Activated CD4-positive, alpha-beta T cell treated with anti-CD3 and anti-CD28 coated beads, Interleukin-2, amount 10 ng/mL, durations not matched to agents 24 days and 14 days (primary cell): ENCODE measurements at regions not wholly inside any gene's neighbourhood (a gene's known extent, or its start where the extent isn't known, plus 50 kb on each side); places are given as distances from the start of the nearest gene placed in this dataset.
"Not testable (repeated sequence)": the region's sequence is repeated elsewhere in the genome, so short reads cannot be mapped to it uniquely, and the experiment has no call there.

Source experiments
- DNase-seq: peaks from one replicate; pipeline ENCODE4 v3.0.0; 2022
- H3K27ac Mint-ChIP-seq: one replicate; pipeline ENCODE4 v1.8.0; 2022; ENCODE audit warnings: mild to moderate bottlenecking, mixed read lengths
- H3K27me3 Mint-ChIP-seq: one replicate; pipeline ENCODE4 v1.8.0; 2022; ENCODE audit warnings: mixed read lengths
- H3K36me3 Mint-ChIP-seq: one replicate; pipeline ENCODE4 v1.8.0; 2022; ENCODE audit warnings: low read depth, mild to moderate bottlenecking, mixed read lengths
- H3K4me1 Mint-ChIP-seq: one replicate; pipeline ENCODE4 v1.8.0; 2021; ENCODE audit warnings: mixed read lengths
- H3K4me3 Mint-ChIP-seq: one replicate; pipeline ENCODE4 v1.8.0; 2022; ENCODE audit warnings: mild to moderate bottlenecking, moderate library complexity, mixed read lengths
- H3K9me3 Mint-ChIP-seq: one replicate; pipeline ENCODE4 v1.8.0; 2021; ENCODE audit warnings: mixed read lengths
- intact Hi-C: fragments of 100-400 bp; cut with micrococcal nuclease; formaldehyde crosslinking; loops from one replicate; pipeline ENCODE4 v1.15.1; 2023

GRCh38 chr2:193836424-193837006, 1641.8 kb upstream of the TMEFF2 start:
- H3K27ac Mint-ChIP-seq, H3K9me3 Mint-ChIP-seq, H3K4me3 Mint-ChIP-seq, H3K36me3 Mint-ChIP-seq, DNase-seq, H3K27me3 Mint-ChIP-seq, intact Hi-C loops, H3K4me1 Mint-ChIP-seq: not testable (repeated sequence)

GRCh38 chr2:193833895-193834294, 1639.2 kb upstream of the TMEFF2 start:
- H3K4me3 Mint-ChIP-seq, intact Hi-C loops, H3K4me1 Mint-ChIP-seq, H3K27me3 Mint-ChIP-seq, DNase-seq, H3K36me3 Mint-ChIP-seq, H3K27ac Mint-ChIP-seq, H3K9me3 Mint-ChIP-seq: not testable (repeated sequence)

DNA sequence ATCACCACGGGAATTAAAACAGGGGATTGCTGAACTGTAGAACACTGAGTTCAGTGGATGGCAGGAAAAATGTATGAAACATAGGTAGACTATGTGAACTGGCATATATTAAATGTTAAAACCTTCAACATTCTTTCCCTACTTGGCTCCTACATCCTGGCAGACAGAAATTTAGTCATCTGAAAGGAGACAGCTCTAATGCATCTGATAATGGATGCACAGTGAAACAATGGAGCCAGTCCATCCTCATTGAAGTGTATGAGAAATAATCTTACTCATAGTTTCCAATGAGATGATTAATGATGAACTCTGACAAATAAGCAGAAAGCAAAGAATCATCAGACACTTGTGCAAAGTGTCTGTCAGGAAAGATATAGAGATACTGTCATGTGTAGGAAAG, 1629.7 kb upstream of the TMEFF2 start:
- no peak for DNase-seq
- Mint-ChIP-seq H3K4me1 (no peaks in the 10 kb centered on the region), H3K9me3 (peaks cover 4% of the 10 kb centered on the region), H3K4me3 (no peak overlapping the region), H3K27me3 (no peaks in the 10 kb centered on the region), H3K27ac (no peak overlapping the region), H3K36me3 (no peaks in the 10 kb centered on the region)
- intact Hi-C loops = no loop called here

GRCh38 chr2:193818801-193819499, 1624.2 kb upstream of the TMEFF2 start:
- Mint-ChIP-seq H3K4me3 (no peak overlapping the region), H3K36me3 (no peaks in the 10 kb centered on the region), H3K9me3 (peaks cover 4% of the 10 kb centered on the region), H3K27ac (no peak overlapping the region), H3K4me1 (no peaks in the 10 kb centered on the region), H3K27me3 (no peaks in the 10 kb centered on the region)
- no peak for DNase-seq
- intact Hi-C loops = no loop called here

- Mint-ChIP-seq H3K9me3 (no peaks in the 10 kb centered on the region), H3K4me3 (no peak overlapping the region), H3K27me3 (no peaks in the 10 kb centered on the region), H3K36me3 (no peaks in the 10 kb centered on the region), H3K4me1 (no peaks in the 10 kb centered on the region), H3K27ac (no peak overlapping the region)
- intact Hi-C loops = no loop called here
- DNase-seq = no peak
These were observed 1621.3 kb upstream of the TMEFF2 start for GRCh38 chr2:193816008-193816407.

- Mint-ChIP-seq H3K27me3 (no peaks in the 10 kb centered on the region), H3K4me3 (no peak overlapping the region), H3K36me3 (no peaks in the 10 kb centered on the region), H3K27ac (no peak overlapping the region), H3K4me1 (no peaks in the 10 kb centered on the region), H3K9me3 (no peaks in the 10 kb centered on the region)
- no peak for DNase-seq
- intact Hi-C loops = no loop called here
These were observed 1615.8 kb upstream of the TMEFF2 start for GRCh38 chr2:193810533-193810932.

DNA sequence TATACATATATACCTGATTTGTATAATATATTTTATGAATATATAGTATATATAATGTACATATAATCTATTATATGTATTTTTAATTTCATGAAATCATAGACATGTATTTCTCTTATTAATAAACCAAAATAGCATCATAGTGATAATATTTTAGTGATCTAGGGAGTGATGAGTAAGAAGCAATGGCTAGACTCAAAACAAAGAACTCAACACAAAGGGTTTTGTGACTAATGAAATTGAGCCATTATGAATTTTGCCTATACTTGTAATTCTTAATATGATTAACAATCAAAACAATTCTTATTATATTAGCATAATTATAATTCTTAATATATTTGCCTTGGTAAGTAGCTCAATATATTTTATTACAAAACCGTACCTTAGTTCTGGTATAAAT, 1614.1 kb upstream of the TMEFF2 start:
- Mint-ChIP-seq H3K9me3 (no peaks in the 10 kb centered on the region), H3K4me3 (no peak overlapping the region), H3K4me1 (no peaks in the 10 kb centered on the region), H3K36me3 (no peaks in the 10 kb centered on the region), H3K27ac (no peak overlapping the region), H3K27me3 (no peaks in the 10 kb centered on the region)
- intact Hi-C loops = no loop called here
- no peak for DNase-seq

DNA sequence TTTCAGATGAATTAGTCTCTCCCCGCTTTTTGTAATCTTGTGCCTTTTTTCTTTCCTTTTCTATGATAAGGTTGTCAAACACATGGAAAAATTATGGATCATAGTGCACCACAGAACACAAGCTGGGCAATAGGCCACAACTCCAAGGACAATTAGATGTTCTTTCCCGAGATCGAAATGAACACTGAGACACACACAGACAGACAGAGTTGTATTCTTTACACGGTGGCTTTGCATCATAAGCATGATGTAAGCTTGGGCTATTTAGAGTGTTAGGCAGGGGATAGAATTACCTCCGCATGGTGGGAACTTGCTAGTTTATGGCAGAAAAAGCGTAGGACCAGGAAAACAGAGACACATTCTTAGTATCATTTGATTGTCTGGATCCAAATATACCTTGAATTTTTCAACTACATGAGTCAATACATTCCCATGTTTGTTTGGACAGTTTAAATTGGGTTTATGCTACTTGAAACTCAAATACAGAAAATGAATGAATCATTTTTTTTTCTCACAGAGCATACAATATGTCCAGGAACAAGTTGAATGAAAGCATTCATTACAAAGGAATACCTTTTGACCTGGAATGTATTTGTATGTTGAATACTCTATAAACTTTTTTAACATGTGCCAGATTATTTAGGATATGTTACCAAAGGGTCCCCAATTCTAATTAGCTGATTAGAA, 1611.5 kb upstream of the TMEFF2 start:
- intact Hi-C loops = no loop called here
- no peaks in the 10 kb centered on the region for H3K36me3 Mint-ChIP-seq
- H3K4me1 Mint-ChIP-seq = no peaks in the 10 kb centered on the region
- no peak for DNase-seq
- H3K27ac Mint-ChIP-seq = no peak overlapping the region
- H3K4me3 Mint-ChIP-seq = no peak overlapping the region
- no peaks in the 10 kb centered on the region for H3K27me3 Mint-ChIP-seq
- H3K9me3 Mint-ChIP-seq = no peaks in the 10 kb centered on the region

- Mint-ChIP-seq H3K27ac (no peak overlapping the region), H3K4me3 (no peak overlapping the region), H3K4me1 (no peaks in the 10 kb centered on the region), H3K9me3 (no peaks in the 10 kb centered on the region), H3K36me3 (no peaks in the 10 kb centered on the region), H3K27me3 (no peaks in the 10 kb centered on the region)
- intact Hi-C loops = no loop called here
- DNase-seq = no peak
These were observed 1602.1 kb upstream of the TMEFF2 start for GRCh38 chr2:193796847-193797246.

DNA sequence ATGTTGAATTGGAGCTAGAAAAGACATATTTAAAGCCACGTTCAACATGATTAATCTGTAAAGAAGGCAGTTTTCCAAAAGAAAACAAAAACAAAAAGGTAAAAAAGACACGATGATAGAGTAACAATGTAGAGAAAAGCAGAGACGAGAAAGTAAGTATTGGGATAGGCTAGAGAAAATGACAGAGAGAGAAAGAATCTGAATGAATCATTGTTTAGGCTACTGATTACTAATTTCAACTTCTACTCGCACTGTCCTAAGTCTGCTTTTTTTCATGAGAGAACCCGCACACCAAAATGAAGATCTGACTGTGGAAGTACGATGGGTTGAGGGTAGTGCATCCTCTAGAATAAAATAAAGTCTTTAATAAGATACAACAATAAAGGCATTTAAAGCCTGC, 1599.2 kb upstream of the TMEFF2 start:
- Mint-ChIP-seq H3K4me1 (no peaks in the 10 kb centered on the region), H3K4me3 (no peak overlapping the region), H3K9me3 (no peaks in the 10 kb centered on the region), H3K36me3 (no peaks in the 10 kb centered on the region), H3K27ac (no peak overlapping the region), H3K27me3 (no peaks in the 10 kb centered on the region)
- intact Hi-C loops = no loop called here
- DNase-seq = no peak

DNA sequence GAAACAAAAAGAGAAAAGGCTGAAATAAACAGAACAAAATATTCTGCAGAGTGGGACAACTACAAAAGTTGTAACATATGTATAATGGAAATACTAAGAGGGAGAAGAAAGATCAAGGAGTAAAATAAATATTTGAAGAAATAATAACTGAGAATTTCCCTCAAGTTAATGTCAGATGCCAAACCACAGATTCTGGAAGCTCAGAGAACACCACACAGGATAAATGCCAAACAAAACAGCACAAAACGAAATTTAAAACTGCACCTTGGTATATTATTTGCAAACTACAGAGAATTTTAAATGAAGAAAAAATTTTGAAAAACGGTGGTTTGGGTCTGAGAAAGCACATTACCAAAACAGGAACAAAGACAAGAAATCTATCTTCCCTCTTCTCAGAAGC, 1588.9 kb upstream of the TMEFF2 start:
- no peaks in the 10 kb centered on the region for H3K36me3 Mint-ChIP-seq
- no peak for DNase-seq
- H3K9me3 Mint-ChIP-seq = no peaks in the 10 kb centered on the region
- no peaks in the 10 kb centered on the region for H3K27me3 Mint-ChIP-seq
- no peak overlapping the region for H3K27ac Mint-ChIP-seq
- H3K4me3 Mint-ChIP-seq = no peak overlapping the region
- intact Hi-C loops = no loop called here
- no peaks in the 10 kb centered on the region for H3K4me1 Mint-ChIP-seq

GRCh38 chr2:193778293-193778692, 1583.6 kb upstream of the TMEFF2 start:
- no peaks in the 10 kb centered on the region for H3K27me3 Mint-ChIP-seq
- H3K27ac Mint-ChIP-seq = no peak overlapping the region
- H3K9me3 Mint-ChIP-seq = no peaks in the 10 kb centered on the region
- H3K36me3 Mint-ChIP-seq = no peaks in the 10 kb centered on the region
- DNase-seq = no peak
- H3K4me3 Mint-ChIP-seq = no peak overlapping the region
- intact Hi-C loops = no loop called here
- H3K4me1 Mint-ChIP-seq = no peaks in the 10 kb centered on the region

- no peak overlapping the region for H3K4me3 Mint-ChIP-seq
- DNase-seq = no peak
- no peak overlapping the region for H3K27ac Mint-ChIP-seq
- intact Hi-C loops = no loop called here
- H3K9me3 Mint-ChIP-seq = no peaks in the 10 kb centered on the region
- no peaks in the 10 kb centered on the region for H3K27me3 Mint-ChIP-seq
- no peaks in the 10 kb centered on the region for H3K36me3 Mint-ChIP-seq
- H3K4me1 Mint-ChIP-seq = no peaks in the 10 kb centered on the region
These were observed 1582.3 kb upstream of the TMEFF2 start for GRCh38 chr2:193776988-193777387.

DNA sequence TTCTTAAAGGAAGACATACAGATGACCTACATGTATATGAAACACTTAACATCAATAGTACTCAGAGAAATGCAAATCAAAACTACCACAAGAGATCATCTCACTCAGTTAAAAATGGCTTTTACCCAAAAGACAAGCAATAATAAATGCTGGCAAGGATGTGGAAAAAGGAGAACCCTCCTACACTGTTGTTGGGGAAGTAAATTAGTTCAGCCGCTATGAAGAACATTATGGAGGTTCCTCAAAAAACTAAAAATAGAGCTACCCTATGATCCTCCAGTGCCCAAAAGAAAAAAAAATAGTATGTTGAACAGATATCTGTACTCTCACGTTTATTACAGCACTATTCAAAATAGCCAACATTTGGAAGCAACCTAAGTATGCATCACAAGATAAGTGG, 1579.4 kb upstream of the TMEFF2 start:
- Mint-ChIP-seq H3K4me1 (no peaks in the 10 kb centered on the region), H3K9me3 (no peaks in the 10 kb centered on the region), H3K36me3 (no peaks in the 10 kb centered on the region), H3K27me3 (no peaks in the 10 kb centered on the region), H3K4me3 (no peak overlapping the region), H3K27ac (no peak overlapping the region)
- intact Hi-C loops = no loop called here
- DNase-seq = no peak
